ENCODE measurements at regions not wholly inside any gene's neighbourhood (a gene's known extent, or its start where the extent isn't known, plus 50 kb on each side); places are given as distances from the start of the nearest gene placed in this dataset.

DNA sequence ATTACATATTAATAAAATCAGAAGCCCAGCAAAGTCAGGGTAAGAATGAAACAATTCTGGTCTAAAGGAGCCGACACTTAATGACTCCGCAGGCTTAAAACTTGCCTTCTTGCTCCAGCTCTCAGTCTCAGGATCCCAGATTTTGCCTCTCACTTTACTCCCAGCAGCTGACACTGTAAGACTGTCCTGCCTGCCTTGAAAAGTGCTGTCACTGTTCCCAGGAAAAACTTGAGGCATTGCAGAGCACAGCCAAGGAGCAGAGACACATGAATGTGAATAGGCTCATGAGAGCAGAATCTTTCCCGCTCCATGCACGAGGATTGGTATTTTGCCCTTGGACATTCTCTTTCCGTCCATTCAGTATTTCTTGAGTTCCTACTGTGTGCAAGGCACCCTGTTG lies 457.6 kb upstream of the ZFHX3 start:
- Mint-ChIP-seq H3K36me3 (no peaks in the 10 kb centered on the region), H3K27ac (no peak overlapping the region), H3K4me1 (no peaks in the 10 kb centered on the region), H3K9me3 (no peaks in the 10 kb centered on the region), H3K27me3 (peaks cover 4% of the 10 kb centered on the region), H3K4me3 (no peak overlapping the region)
- DNase-seq = no peak

DNA sequence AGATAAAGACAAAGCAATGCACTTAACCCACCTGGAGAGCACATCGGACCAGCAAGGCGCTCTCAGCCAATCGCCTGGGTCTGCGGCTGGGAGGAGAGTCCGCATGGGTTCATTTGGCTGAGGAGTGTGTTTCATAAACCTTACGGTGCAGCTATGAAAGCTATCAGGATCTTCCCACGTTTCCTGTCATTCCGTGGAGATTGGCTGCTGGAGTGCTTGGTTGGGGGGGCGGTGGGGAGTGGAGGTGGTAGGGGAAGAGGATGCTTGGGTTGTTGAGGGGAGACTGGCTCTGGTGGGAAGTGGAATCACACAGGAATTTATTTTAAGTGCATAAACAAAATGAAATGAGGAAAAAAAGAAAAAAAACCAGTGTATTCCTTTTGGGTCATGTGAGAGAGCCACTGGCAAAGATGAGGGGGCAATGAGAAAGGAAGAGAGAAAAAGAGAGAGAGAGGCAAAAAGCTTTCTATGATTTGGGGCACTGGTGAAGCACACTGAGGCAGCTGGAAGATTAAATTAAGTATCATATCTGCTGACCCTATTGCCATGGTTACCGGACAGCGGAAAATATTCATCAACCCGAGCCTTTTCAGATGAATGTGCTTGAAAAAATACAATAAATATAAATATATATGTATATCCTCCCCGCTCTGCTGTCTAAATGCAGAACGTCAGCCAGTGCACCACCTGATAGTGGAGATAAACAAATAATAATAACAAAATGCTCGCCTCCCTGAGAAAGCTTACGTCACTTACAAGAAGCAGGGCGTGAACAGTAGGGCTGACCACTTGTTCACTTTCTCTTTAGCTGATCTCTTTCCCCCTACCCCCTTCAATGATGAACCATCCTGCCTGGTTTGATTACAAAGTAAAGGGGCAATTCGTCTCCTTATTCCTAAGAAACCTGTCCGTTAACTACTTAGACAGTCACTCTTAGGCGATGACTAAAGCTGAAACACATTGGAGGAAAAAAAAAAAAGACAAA lies 457.0 kb upstream of the ZFHX3 start:
- Mint-ChIP-seq H3K27me3 (peaks cover 4% of the 10 kb centered on the region), H3K4me1 (no peaks in the 10 kb centered on the region), H3K27ac (no peak overlapping the region), H3K36me3 (no peaks in the 10 kb centered on the region), H3K4me3 (no peak overlapping the region), H3K9me3 (no peaks in the 10 kb centered on the region)
- DNase-seq = no peak

- no peak overlapping the region for H3K27ac Mint-ChIP-seq
- no peak overlapping the region for H3K4me3 Mint-ChIP-seq
- no peak for DNase-seq
- H3K4me1 Mint-ChIP-seq = no peaks in the 10 kb centered on the region
- no peaks in the 10 kb centered on the region for H3K9me3 Mint-ChIP-seq
- H3K27me3 Mint-ChIP-seq = peaks cover 4% of the 10 kb centered on the region
- no peaks in the 10 kb centered on the region for H3K36me3 Mint-ChIP-seq
Observed at GRCh38 chr16:73503093-73503492, 455.2 kb upstream of the ZFHX3 start.

DNA sequence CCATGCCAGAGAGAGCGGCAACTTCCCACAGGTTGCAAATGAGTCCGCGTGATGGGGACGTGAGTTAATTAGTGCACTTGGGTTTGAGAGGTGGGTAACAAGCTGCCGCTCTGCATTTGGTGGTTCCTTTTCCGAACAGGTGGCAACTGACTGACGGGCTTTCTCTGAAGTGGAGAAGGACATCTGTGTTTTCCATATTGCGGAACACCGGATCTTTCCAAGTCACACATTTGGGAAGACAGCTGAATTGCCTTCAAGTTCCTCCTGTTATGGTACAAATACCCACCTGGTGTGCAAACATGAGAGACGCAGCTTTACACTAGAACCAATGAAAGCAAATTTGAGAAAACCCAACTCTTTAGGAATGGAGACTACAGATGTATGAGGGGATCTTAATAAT lies 451.3 kb upstream of the ZFHX3 start:
- H3K27me3 Mint-ChIP-seq = peaks cover 1% of the 10 kb centered on the region
- H3K36me3 Mint-ChIP-seq = no peaks in the 10 kb centered on the region
- H3K4me1 Mint-ChIP-seq = no peaks in the 10 kb centered on the region
- H3K27ac Mint-ChIP-seq = no peak overlapping the region
- H3K9me3 Mint-ChIP-seq = no peaks in the 10 kb centered on the region
- no peak for DNase-seq
- no peak overlapping the region for H3K4me3 Mint-ChIP-seq

DNA sequence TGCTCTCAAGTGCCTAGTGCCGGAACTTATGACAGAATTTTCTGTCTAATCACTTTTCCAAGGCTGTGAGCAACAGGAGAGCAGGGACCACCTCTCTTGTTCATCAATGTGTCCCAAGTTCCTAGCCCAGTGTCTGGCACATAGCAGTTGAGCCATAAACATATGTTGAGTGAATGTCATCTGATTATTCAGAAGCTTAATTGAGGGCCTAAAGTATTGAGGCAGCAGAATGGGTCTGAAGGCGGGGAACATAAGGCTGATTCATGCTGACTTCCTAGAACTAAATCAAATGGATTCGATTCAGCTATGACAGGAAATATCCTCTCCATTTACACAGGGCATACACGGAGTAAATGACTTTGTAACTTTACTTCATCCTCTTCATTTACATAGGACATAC lies 438.0 kb upstream of the ZFHX3 start:
- H3K36me3 Mint-ChIP-seq = no peaks in the 10 kb centered on the region
- DNase-seq = no peak
- H3K4me3 Mint-ChIP-seq = no peak overlapping the region
- peaks cover 40% of the 10 kb centered on the region for H3K27me3 Mint-ChIP-seq
- H3K27ac Mint-ChIP-seq = no peak overlapping the region
- peaks cover 8% of the 10 kb centered on the region for H3K9me3 Mint-ChIP-seq
- peaks cover 7% of the 10 kb centered on the region for H3K4me1 Mint-ChIP-seq

DNA sequence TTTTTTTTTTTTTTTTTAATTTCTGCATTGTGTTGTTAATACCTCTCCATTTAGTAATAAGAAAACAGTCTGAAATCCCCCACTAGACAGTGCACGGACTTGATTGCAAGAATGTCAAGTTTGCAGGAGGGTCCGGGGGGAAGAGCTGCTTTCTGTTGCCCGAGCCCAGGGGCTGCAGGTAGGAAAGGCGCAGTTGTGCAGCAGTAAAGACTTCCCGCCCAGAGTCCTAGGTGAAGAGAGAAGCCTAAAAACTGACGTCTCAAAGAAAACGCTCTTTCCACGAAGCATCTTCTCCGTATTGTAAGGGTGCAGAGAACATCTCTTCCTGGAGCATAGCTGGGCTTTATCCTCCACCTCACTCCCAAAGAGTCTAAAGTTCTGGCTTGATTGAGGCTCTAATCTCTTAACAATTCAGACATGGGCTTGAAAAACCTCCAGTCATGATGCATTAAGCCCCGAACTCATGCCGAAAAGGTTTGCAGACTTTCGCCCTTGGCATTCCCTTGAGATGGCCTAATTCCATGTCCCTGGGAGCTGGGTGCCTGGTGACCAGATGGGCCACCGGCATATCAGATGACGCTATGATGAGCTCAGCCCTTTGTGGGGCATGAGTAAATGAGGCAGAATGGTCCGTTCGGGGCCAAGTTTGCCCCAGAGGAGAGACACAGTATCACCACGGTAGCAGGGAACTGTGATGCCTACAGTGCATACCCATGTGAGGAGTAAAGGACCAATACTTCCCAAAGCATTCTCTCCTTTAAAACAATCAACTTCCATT lies 436.2 kb upstream of the ZFHX3 start:
- peaks cover 38% of the 10 kb centered on the region for H3K27me3 Mint-ChIP-seq
- no peak overlapping the region for H3K27ac Mint-ChIP-seq
- H3K4me1 Mint-ChIP-seq = peaks cover 7% of the 10 kb centered on the region
- no peaks in the 10 kb centered on the region for H3K36me3 Mint-ChIP-seq
- DNase-seq = no peak
- peaks cover 8% of the 10 kb centered on the region for H3K9me3 Mint-ChIP-seq
- H3K4me3 Mint-ChIP-seq = no peak overlapping the region

GRCh38 chr16:73483076-73483791 lies 435.3 kb upstream of the ZFHX3 start:
- no peak overlapping the region for H3K27ac Mint-ChIP-seq
- peaks cover 38% of the 10 kb centered on the region for H3K27me3 Mint-ChIP-seq
- no peaks in the 10 kb centered on the region for H3K36me3 Mint-ChIP-seq
- DNase-seq = no peak
- H3K4me3 Mint-ChIP-seq = peak overlapping the region; percentile 57
- H3K4me1 Mint-ChIP-seq = peaks cover 7% of the 10 kb centered on the region
- peaks cover 8% of the 10 kb centered on the region for H3K9me3 Mint-ChIP-seq

- H3K36me3 Mint-ChIP-seq = no peaks in the 10 kb centered on the region
- peaks cover 7% of the 10 kb centered on the region for H3K4me1 Mint-ChIP-seq
- H3K4me3 Mint-ChIP-seq = no peak overlapping the region
- no peak for DNase-seq
- peaks cover 38% of the 10 kb centered on the region for H3K27me3 Mint-ChIP-seq
- H3K9me3 Mint-ChIP-seq = peaks cover 8% of the 10 kb centered on the region
- no peak overlapping the region for H3K27ac Mint-ChIP-seq
Observed at GRCh38 chr16:73482310-73482709, 434.4 kb upstream of the ZFHX3 start.

- Mint-ChIP-seq H3K36me3 (no peaks in the 10 kb centered on the region), H3K4me3 (no peak overlapping the region), H3K27ac (no peak overlapping the region), H3K4me1 (peaks cover 7% of the 10 kb centered on the region), H3K27me3 (peaks cover 30% of the 10 kb centered on the region), H3K9me3 (peaks cover 8% of the 10 kb centered on the region)
- no peak for DNase-seq
Observed at GRCh38 chr16:73480381-73480780, 432.5 kb upstream of the ZFHX3 start.

DNA sequence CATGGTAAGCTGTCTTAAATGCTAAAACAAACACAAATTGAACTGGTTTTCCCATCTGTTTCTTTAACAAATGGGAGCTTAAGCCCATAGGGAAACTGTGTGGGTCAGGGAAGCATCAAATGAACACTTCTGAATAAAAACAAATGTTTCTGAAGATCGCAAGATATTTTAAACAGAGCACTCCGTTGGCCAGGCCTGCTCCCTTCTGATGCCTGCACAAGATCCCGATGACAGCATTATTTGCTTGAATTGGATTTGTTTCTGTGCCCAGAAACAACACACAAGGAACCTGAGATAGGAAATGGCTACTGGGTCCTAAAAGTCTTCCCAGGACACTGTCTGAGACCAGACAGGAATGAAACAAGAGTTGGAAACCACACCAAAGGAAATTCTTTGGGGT lies 425.8 kb upstream of the ZFHX3 start:
- no peak overlapping the region for H3K27ac Mint-ChIP-seq
- DNase-seq = no peak
- H3K9me3 Mint-ChIP-seq = no peaks in the 10 kb centered on the region
- peaks cover 8% of the 10 kb centered on the region for H3K27me3 Mint-ChIP-seq
- no peak overlapping the region for H3K4me3 Mint-ChIP-seq
- H3K4me1 Mint-ChIP-seq = no peaks in the 10 kb centered on the region
- no peaks in the 10 kb centered on the region for H3K36me3 Mint-ChIP-seq

DNA sequence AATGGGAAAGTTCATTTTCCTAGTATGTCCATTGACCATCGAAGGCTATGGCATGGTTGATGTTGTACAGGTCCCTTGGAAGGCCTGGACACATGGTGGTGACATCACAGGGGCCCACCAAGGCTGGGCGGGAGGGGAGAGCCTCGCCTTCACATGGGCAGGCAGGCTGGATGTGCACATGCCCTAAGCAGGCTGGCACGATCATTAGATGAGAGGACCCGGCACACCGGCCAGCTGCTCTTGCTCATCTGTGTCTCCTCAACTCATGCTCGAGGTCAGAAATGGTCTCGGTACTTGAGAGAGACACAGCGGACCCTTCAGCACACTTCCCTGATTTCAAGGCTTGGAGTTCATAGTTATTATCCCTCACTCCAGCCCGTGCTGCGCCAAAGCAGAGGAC lies 416.9 kb upstream of the ZFHX3 start:
- Mint-ChIP-seq H3K4me1 (no peaks in the 10 kb centered on the region), H3K4me3 (no peak overlapping the region), H3K9me3 (peaks cover 7% of the 10 kb centered on the region), H3K27ac (no peak overlapping the region), H3K36me3 (no peaks in the 10 kb centered on the region), H3K27me3 (no peaks in the 10 kb centered on the region)
- no peak for DNase-seq

DNA sequence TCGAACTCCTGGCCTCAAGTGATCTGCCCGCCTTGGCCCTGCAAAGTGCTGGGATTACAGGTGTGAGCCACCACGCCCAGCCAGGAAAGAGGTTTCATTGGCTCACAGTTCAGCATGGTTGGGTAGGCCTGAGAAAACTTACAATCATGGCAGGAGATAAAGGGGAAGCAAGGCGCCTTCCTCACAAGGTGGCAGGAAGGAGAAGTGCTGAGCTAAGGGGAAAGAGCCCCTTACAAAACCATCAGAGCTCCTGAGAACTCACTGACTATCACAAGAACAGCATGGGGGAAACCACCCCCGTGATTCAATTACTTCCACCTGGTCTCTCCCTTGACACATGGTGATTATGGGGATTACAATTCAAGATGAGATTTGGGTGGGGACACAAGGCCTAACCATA lies 411.7 kb upstream of the ZFHX3 start:
- Mint-ChIP-seq H3K4me3 (no peak overlapping the region), H3K9me3 (peaks cover 7% of the 10 kb centered on the region), H3K27me3 (peaks cover 3% of the 10 kb centered on the region), H3K4me1 (no peaks in the 10 kb centered on the region), H3K27ac (no peak overlapping the region), H3K36me3 (no peaks in the 10 kb centered on the region)
- no peak for DNase-seq

DNA sequence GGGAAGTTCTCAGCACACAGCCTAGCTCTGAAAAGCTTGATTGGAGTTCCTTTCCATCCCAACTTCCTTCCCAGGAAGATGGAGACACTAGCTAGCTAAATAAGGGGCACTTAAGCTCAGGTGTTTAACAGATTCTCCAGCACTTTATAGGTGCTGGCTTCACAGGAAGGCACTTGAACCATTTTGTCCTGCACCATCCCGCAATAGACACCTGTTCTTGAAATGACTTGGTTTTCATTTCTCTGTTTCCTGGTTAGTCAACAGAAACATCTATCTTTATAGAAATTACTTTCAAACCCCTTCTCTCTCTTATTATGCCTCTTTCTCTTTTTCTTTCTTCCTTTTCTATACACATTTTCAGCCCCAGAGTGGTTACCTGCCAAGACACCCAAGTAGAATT lies 409.9 kb upstream of the ZFHX3 start:
- H3K4me3 Mint-ChIP-seq = no peak overlapping the region
- H3K27me3 Mint-ChIP-seq = peaks cover 3% of the 10 kb centered on the region
- no peak for DNase-seq
- peaks cover 7% of the 10 kb centered on the region for H3K9me3 Mint-ChIP-seq
- no peak overlapping the region for H3K27ac Mint-ChIP-seq
- no peaks in the 10 kb centered on the region for H3K36me3 Mint-ChIP-seq
- H3K4me1 Mint-ChIP-seq = no peaks in the 10 kb centered on the region

DNA sequence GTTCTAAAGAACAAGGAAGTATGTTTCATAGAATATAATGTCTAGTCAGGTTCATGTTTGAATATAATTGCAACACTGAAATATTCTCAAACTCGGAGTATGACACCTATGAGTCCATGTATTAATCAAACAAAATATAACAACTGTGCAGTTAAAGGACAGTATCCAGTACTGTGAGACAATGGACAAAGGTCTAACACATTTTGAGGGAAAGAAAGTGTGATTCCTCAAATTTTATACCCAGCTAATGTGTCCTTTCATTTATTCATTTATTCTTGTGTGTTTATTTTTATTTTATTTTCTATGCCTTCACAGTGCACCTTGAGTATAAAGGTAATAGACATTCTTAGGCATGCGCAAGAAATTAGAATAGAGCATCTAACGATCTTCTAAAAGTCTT lies 401.0 kb upstream of the ZFHX3 start:
- Mint-ChIP-seq H3K9me3 (peaks cover 9% of the 10 kb centered on the region), H3K36me3 (no peaks in the 10 kb centered on the region), H3K27me3 (no peaks in the 10 kb centered on the region), H3K27ac (no peak overlapping the region), H3K4me1 (no peaks in the 10 kb centered on the region), H3K4me3 (no peak overlapping the region)
- no peak for DNase-seq

DNA sequence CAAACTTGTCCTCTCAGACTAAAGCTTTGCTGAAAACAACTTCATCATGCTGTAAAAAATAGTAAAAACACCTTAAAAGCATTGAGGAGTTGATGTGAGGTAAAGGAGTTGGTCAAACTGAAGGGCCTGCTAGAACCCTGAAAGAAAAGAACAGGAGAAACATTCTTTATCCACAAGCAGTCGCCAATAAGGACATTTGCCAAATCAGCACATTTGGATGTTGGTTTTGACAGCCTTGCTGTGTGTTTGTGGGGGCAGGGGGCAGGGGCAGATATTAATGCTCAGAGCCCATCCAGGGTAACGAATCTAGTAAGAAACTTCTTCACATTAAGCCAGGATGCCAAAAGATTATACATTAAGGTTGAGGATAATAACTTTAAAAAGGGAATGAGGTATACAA lies 399.9 kb upstream of the ZFHX3 start:
- Mint-ChIP-seq H3K36me3 (no peaks in the 10 kb centered on the region), H3K9me3 (peaks cover 9% of the 10 kb centered on the region), H3K27me3 (peaks cover 5% of the 10 kb centered on the region), H3K4me1 (no peaks in the 10 kb centered on the region), H3K27ac (no peak overlapping the region), H3K4me3 (no peak overlapping the region)
- DNase-seq = no peak

Measured in activated naive CD8-positive, alpha-beta T cell treated with anti-CD3 and anti-CD28 coated beads for 36 hours (primary cell).